Adipocyte (in vitro differentiated cells): ENCODE measurements at regions not wholly inside any gene's neighbourhood (a gene's known extent, or its start where the extent isn't known, plus 50 kb on each side); places are given as distances from the start of the nearest gene placed in this dataset.
A peak's percentile ranks its signal among the peaks of the same experiment; 100 is the strongest.
"Not testable (repeated sequence)": the region's sequence is repeated elsewhere in the genome, so short reads cannot be mapped to it uniquely, and the experiment has no call there.

ENCODE experiments used
- DNase-seq: peaks from one replicate; pipeline ENCODE4 v3.0.0-alpha.2; 2015; ENCODE audit warnings: low read depth
- H3K27me3 ChIP-seq: replicated peaks from 2 replicates; pipeline ENCODE4 v1.7.0; 2013; ENCODE audit warnings: mild to moderate bottlenecking, low read length, moderate library complexity; ENCODE audit not compliant: control insufficient read depth, insufficient read depth
- H3K36me3 ChIP-seq: 2 replicates; pipeline ENCODE4 v1.7.0; 2013; ENCODE audit warnings: low read length, mild to moderate bottlenecking, moderate library complexity; ENCODE audit not compliant: control insufficient read depth, insufficient read depth, severe bottlenecking
- H3K4me1 ChIP-seq: 2 replicates; pipeline ENCODE4 v1.7.0; 2013; ENCODE audit warnings: mild to moderate bottlenecking, low read length, moderate library complexity; ENCODE audit not compliant: control insufficient read depth, insufficient read depth
- H3K4me3 ChIP-seq: 2 replicates; pipeline ENCODE4 v1.7.0; 2013; ENCODE audit warnings: mild to moderate bottlenecking, low read length, moderate library complexity
- H3K9ac ChIP-seq: 2 replicates; pipeline ENCODE4 v1.7.0; 2013; ENCODE audit warnings: mild to moderate bottlenecking, low read length, moderate library complexity
- H3K9me3 ChIP-seq: 2 replicates; pipeline ENCODE4 v1.7.0; 2013; ENCODE audit warnings: mild to moderate bottlenecking, low read length, moderate library complexity; ENCODE audit not compliant: control insufficient read depth

DNA sequence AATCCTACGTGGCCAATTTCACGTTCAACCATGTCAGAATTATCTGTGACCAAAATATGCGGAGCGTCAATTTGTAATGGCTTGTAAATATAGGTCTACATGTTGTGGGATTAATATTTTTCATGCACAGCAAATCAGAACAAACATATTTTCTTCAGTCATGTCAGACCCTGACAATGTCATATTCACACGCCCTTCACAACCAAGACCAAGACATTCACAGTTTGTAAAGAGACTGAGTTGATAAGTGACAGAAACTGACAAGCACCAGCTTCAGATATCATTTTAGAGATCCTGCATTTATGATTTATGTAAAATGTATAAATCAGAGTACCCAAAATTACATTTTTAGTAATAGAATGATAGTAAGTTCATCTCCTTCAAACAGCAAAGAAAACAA is 57.3 kb upstream of the NOVA1 start:
- Histone ChIP-seq H3K9me3 (no peaks in the 10 kb centered on the region), H3K27me3 (no peaks in the 10 kb centered on the region), H3K36me3 (no peaks in the 10 kb centered on the region), H3K4me1 (no peaks in the 10 kb centered on the region), H3K9ac (no peak overlapping the region), H3K4me3 (no peak overlapping the region)
- no peak for DNase-seq

- DNase-seq: no peak
- Histone ChIP-seq H3K36me3 (no peaks in the 10 kb centered on the region), H3K4me3 (no peak overlapping the region), H3K4me1 (no peaks in the 10 kb centered on the region), H3K9ac (no peak overlapping the region), H3K27me3 (no peaks in the 10 kb centered on the region), H3K9me3 (no peaks in the 10 kb centered on the region)
Observed at GRCh38 chr14:26663506-26663905, 65.7 kb upstream of the NOVA1 start.

DNA sequence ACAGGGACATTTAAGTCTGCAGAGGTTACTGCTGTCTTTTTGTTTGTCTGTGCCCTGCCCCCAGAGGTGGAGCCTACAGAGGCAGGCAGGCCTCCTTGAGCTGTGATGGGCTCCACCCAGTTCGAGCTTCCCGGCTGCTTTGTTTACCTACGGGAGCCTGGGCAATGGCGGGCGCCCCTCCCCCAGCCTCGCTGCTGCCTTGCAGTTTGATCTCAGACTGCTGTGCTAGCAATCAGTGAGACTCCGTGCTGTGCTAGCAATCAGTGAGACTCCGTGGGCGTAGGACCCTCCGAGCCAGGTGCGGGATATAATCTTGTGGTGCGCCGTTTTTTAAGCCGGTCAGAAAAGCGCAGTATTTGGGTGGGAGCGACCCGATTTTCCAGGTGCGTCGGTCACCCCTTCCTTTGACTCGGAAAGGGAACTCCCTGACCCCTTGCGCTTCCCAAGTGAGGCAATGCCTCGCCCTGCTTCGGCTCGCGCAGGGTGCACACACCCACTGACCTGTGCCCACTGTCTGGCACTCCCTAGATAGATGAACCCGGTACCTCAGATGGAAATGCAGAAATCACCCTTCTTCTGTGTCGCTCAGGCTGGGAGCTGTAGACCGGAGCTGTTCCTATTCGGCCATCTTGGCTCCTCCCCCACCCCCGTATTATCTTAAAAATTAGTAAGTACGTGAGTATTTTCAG is 81.0 kb upstream of the NOVA1 start:
- not testable (repeated sequence) for H3K27me3 ChIP-seq, H3K9ac ChIP-seq, H3K36me3 ChIP-seq, DNase-seq, H3K9me3 ChIP-seq, H3K4me1 ChIP-seq, H3K4me3 ChIP-seq

GRCh38 chr14:26685401-26685800 is 87.6 kb upstream of the NOVA1 start:
- H3K4me3 ChIP-seq: no peak overlapping the region
- no peaks in the 10 kb centered on the region for H3K27me3 ChIP-seq
- H3K9me3 ChIP-seq: no peaks in the 10 kb centered on the region
- H3K4me1 ChIP-seq: no peaks in the 10 kb centered on the region
- H3K9ac ChIP-seq: no peak overlapping the region
- DNase-seq: no peak
- H3K36me3 ChIP-seq: no peaks in the 10 kb centered on the region

GRCh38 chr14:26687301-26687837 is 89.5 kb upstream of the NOVA1 start:
- Histone ChIP-seq H3K4me1 (no peaks in the 10 kb centered on the region), H3K4me3 (no peak overlapping the region), H3K9me3 (no peaks in the 10 kb centered on the region), H3K36me3 (no peaks in the 10 kb centered on the region), H3K27me3 (no peaks in the 10 kb centered on the region), H3K9ac (no peak overlapping the region)
- no peak for DNase-seq

DNA sequence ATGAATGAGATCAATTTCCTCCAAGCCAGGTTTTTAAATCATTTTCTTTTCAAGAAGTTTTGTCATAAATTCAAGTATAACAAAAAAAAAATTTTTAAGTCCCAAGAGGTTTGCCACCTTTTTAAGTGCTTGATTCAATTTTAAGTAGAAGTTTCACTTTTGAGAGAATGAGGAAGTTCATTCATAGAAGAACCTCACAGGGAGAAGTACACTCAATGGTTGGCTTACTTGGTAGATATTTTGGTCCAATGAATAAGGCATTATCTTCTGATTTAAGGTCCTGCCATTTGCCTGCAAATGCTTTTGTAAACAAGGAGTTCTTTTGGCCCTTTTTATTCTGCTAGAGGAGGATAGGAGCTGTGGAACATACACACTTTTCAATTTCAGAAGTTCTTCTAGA is 96.7 kb upstream of the NOVA1 start:
- Histone ChIP-seq H3K27me3 (no peaks in the 10 kb centered on the region), H3K4me1 (no peaks in the 10 kb centered on the region), H3K36me3 (no peaks in the 10 kb centered on the region), H3K9me3 (no peaks in the 10 kb centered on the region), H3K9ac (no peak overlapping the region), H3K4me3 (no peak overlapping the region)
- no peak for DNase-seq

GRCh38 chr14:26702721-26703230 is 104.9 kb upstream of the NOVA1 start:
- Histone ChIP-seq H3K4me3 (no peak overlapping the region), H3K4me1 (no peaks in the 10 kb centered on the region), H3K9me3 (no peaks in the 10 kb centered on the region), H3K9ac (no peak overlapping the region), H3K27me3 (no peaks in the 10 kb centered on the region), H3K36me3 (no peaks in the 10 kb centered on the region)
- peak; percentile 4 for DNase-seq

DNA sequence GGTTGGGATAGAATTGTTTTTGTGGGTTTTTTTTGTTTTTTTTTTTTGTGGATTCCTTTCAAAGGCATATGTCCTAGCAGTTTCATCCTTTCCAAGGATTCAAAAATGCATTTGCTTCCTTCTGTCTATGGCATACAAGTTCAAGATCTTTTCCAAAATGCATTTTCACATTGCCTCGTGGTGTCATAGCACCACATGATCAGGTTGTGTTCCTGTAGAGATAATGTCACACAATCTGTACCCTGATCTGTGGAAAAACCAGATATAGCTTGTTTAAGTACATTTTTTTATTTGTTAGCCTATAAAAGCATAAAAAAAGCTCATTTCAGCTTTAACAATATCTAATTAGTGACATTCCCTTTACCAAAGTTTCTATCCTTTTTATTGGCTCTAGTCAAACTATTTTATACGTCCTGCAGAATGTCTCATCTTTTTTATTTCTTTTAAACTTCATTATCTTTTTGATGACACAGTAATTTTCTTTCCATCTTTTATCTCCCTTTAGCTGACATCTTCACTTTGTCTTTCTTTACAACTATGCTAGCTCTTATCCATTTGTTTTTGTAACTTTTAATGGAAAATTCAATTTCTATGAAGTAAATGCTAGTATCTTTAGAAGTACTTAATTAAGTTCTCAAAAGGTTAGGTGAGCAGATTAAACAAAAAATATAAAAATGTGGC is 106.0 kb upstream of the NOVA1 start:
- DNase-seq: no peak
- Histone ChIP-seq H3K4me1 (no peaks in the 10 kb centered on the region), H3K9ac (no peak overlapping the region), H3K27me3 (no peaks in the 10 kb centered on the region), H3K4me3 (no peak overlapping the region), H3K36me3 (no peaks in the 10 kb centered on the region), H3K9me3 (no peaks in the 10 kb centered on the region)

- no peak for DNase-seq
Observed at GRCh38 chr14:26707234-26707633, 109.4 kb upstream of the NOVA1 start.

GRCh38 chr14:26709019-26709418 is 111.2 kb upstream of the NOVA1 start:
- no peaks in the 10 kb centered on the region for H3K27me3 ChIP-seq

More at GRCh38 chr14:26707234-26707633, 109.4 kb upstream of the NOVA1 start:
- no peaks in the 10 kb centered on the region for H3K4me1 ChIP-seq
- H3K4me3 ChIP-seq: no peak overlapping the region
- no peaks in the 10 kb centered on the region for H3K36me3 ChIP-seq
- no peak overlapping the region for H3K9ac ChIP-seq
- H3K9me3 ChIP-seq: no peaks in the 10 kb centered on the region
- no peaks in the 10 kb centered on the region for H3K27me3 ChIP-seq

GRCh38 chr14:26719514-26719913 is 121.7 kb upstream of the NOVA1 start:
- peak; percentile 48 for DNase-seq
- Histone ChIP-seq H3K36me3 (no peaks in the 10 kb centered on the region), H3K27me3 (no peaks in the 10 kb centered on the region), H3K9me3 (no peaks in the 10 kb centered on the region), H3K4me3 (no peak overlapping the region), H3K4me1 (peaks cover 3% of the 10 kb centered on the region), H3K9ac (no peak overlapping the region)

More at GRCh38 chr14:26709019-26709418, 111.2 kb upstream of the NOVA1 start:
- Histone ChIP-seq H3K36me3 (no peaks in the 10 kb centered on the region), H3K9ac (no peak overlapping the region), H3K4me3 (no peak overlapping the region), H3K9me3 (no peaks in the 10 kb centered on the region), H3K4me1 (no peaks in the 10 kb centered on the region)
- no peak for DNase-seq
